GM12892 (cell line): ENCODE measurements at regions not wholly inside any gene's neighbourhood (a gene's known extent, or its start where the extent isn't known, plus 50 kb on each side); places are given as distances from the start of the nearest gene placed in this dataset.

ENCODE experiments used
- POLR2A ChIP-seq: IDR thresholded peaks from 2 replicates; pipeline ENCODE4 v1.6.1; 2011; ENCODE audit warnings: low read depth, low read length, control low read depth
- POLR2AphosphoS5 ChIP-seq: IDR thresholded peaks from 2 replicates; pipeline ENCODE4 v1.6.1; 2011; ENCODE audit warnings: low read depth, low read length, control low read depth
- TAF1 ChIP-seq: IDR thresholded peaks from 2 replicates; pipeline ENCODE4 v1.6.1; 2011; ENCODE audit warnings: low read depth, mild to moderate bottlenecking, control low read depth, low read length, borderline replicate concordance

- TF ChIP-seq POLR2AphosphoS5 (no peak), TAF1 (no peak), POLR2A (no peak)
Measured at GRCh38 chr1:61580417-61580816, 144.5 kb downstream of the TM2D1 start.
